Astrocyte of the spinal cord (primary cell): ENCODE measurements at regions not wholly inside any gene's neighbourhood (a gene's known extent, or its start where the extent isn't known, plus 50 kb on each side); places are given as distances from the start of the nearest gene placed in this dataset.

Source experiments
- DNase-seq: peaks from one replicate; pipeline ENCODE4 v3.0.0; 2011; ENCODE audit warnings: low read depth, low spot score
- H3K4me3 ChIP-seq: 2 replicates; pipeline ENCODE4 v1.5.1; 2011; ENCODE audit warnings: low read depth, mild to moderate bottlenecking, low read length, moderate library complexity
- in situ Hi-C: cut with HindIII; loops from 2 replicates; pipeline ENCODE4 v1.10.0; 2017; ENCODE audit warnings: low sequenced_read_pairs
- TF ChIP-seq, protein P1 (sequence below): IDR thresholded peaks from 2 replicates; pipeline ENCODE4 v1.5.1; 2012; ENCODE audit warnings: low read depth, mild to moderate bottlenecking, low read length, inconsistent platforms

DNA sequence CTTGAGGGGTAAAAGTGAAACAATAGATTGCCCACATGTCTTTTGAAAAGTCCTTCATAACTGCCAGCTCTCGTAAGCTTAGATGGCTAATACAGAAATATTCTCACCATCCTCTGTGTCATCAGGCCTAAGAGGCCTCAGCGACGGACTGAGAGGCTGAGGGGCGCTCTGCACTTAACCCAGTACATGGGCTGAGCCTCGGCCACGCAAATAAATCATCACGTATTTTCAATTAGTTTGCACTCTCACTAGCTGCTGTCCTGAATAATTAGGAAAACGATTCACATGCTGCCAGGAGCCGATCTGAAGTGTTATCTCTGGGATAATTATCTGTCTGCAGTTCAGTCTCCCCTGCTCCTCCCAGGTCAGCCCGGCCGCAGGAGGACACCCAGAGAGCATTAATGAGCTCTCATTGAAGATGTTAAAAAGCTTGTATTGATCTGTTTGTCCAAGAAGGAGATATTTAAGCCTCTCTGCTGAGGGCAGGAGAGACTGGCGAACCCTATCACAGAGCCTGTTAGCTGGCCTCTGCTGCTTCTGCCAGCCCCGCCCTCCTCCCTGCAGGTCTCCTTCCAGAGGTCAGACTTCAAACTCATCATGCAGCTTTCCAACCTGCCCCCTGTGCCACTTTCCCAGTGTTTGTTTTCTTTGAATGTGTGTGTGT, 1051.3 kb downstream of the VRK1 start:
- DNase-seq, result no peak
- no peak overlapping the region for H3K4me3 ChIP-seq
- TF ChIP-seq, protein P1, sequence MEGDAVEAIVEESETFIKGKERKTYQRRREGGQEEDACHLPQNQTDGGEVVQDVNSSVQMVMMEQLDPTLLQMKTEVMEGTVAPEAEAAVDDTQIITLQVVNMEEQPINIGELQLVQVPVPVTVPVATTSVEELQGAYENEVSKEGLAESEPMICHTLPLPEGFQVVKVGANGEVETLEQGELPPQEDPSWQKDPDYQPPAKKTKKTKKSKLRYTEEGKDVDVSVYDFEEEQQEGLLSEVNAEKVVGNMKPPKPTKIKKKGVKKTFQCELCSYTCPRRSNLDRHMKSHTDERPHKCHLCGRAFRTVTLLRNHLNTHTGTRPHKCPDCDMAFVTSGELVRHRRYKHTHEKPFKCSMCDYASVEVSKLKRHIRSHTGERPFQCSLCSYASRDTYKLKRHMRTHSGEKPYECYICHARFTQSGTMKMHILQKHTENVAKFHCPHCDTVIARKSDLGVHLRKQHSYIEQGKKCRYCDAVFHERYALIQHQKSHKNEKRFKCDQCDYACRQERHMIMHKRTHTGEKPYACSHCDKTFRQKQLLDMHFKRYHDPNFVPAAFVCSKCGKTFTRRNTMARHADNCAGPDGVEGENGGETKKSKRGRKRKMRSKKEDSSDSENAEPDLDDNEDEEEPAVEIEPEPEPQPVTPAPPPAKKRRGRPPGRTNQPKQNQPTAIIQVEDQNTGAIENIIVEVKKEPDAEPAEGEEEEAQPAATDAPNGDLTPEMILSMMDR, result no peak
- in situ Hi-C loops, result no loop called here

DNA sequence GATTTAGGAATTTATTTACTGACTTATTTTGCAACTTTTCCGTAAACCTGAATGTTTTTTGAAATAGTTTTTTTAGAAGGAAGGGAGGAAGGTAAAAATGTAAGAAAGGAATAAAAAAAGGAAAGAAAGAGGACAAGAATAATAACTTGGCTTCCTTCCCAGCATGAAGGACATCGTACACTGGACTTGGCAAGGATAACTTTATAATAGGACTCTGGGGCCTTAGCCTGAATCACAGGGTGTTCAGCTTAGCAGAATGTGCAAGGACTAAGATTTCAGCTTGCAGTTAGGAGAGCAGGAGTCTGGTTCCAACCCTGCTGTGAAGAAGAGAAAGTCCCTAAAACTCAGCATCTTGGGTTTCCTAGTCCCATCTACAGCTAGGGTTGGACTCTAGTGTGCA, 1053.3 kb downstream of the VRK1 start:
- TF ChIP-seq, protein P1, result no peak
- no peak overlapping the region for H3K4me3 ChIP-seq
- no peak for DNase-seq
- in situ Hi-C loops, result no loop called here

DNA sequence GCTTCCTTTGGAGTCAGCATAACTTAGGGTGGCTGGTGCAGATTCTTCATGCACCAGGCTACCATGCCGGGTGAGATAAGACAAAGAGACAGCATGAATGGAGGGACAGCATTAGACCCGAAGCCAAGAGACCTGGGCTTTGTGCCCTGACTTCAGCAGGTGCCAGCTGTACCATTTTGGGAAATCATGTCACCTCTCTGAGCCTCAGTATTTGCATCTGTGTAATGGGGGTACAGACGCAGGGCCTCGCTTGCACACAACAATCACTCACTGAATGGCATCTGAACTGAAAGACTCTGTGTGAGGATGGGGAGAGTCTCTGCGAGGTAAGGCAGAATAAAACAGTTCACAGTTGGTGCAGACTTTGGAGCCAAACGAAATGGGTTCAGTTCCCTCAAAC, 1053.7 kb downstream of the VRK1 start:
- in situ Hi-C loops, result no loop called here
- DNase-seq, result no peak
- TF ChIP-seq, protein P1, result no peak
- no peak overlapping the region for H3K4me3 ChIP-seq

DNA sequence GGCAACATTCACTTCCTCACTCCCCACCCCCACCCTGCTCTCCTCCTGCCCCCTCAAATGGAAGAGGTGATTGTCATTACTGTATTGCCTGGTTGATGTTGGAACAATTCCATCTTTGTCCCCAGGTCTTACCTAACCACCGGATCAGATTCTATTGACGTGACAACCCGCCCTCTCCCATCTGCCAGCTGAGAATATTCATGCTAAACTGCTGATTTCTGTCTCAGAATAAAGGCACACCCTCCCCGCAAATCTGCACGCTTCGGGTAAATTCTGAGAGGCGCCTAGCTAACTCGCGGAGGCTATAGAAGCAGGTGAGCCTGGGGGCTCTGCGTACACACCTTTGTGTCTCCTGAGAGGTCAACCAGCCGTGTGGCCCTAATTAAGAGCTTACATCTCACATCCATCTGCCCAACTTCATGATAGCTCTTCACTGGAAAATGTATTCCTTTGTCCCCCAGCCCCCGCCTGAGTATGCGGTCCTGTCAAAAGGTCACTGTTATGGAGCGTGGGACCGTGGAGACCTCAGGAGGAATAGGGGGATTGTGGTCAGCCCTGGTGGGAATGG, 1054.3 kb downstream of the VRK1 start:
- TF ChIP-seq, protein P1, result no peak
- no peak for DNase-seq
- in situ Hi-C loops, result no loop called here
- H3K4me3 ChIP-seq, result no peak overlapping the region

DNA sequence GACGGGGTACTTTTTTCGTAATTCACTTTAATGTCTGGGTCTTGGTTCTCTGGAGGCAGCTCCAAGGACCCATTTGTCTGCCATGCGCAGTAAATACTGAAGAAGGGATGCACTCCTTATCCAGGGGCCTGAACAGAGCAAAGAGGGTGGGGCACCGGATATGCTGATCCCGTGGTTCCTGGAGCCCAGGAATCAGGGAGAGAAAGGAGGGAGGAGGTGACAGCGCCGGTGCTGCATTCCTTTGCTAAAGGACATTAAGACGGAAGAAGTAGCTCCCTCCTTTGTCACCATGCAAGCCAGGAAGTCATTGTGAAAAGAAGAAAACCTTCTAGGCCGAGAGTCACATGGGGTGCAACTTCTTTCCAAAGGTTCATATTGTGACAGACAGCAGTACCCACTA, 1057.7 kb downstream of the VRK1 start:
- TF ChIP-seq, protein P1, result no peak
- no peak overlapping the region for H3K4me3 ChIP-seq
- no peak for DNase-seq
- in situ Hi-C loops, result no loop called here

DNA sequence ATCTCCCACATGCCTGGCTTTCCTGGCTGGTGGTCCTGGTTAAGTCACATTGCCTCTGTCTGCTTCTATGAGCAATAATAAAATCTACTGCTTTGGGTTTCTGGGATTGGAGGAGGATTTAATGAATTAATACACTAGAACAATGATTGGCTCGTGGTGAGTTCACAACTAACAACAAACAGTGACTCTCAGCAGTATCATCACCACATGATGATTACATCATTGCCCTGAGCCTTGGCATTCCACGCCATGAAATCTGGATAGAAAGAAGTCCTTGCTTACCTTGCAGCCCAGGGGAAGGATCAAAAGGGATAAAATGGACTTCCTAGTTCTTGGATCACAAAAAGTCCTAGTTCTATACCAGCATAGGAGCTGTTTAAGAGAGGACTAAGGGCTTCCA, 1069.0 kb downstream of the VRK1 start:
- TF ChIP-seq, protein P1, result no peak
- in situ Hi-C loops, result no loop called here
- DNase-seq, result no peak

More for the DNA sequence above, 1069.0 kb downstream of the VRK1 start:
- H3K4me3 ChIP-seq, result no peak overlapping the region
